ENCODE measurements at regions not wholly inside any gene's neighbourhood (a gene's known extent, or its start where the extent isn't known, plus 50 kb on each side); places are given as distances from the start of the nearest gene placed in this dataset.

GRCh38 chr12:67925552-67925951 is 63.7 kb upstream of the IFNG-AS1 start:
- Histone ChIP-seq H3K27ac (ENCODE audit: low read depth, low read length) (no peak overlapping the region), H3K4me1 (ENCODE audit: control insufficient read depth in 1 of 2, insufficient read depth in 2 of 2, low read length in 2 of 2) (peaks cover 22 to 41% of the 10 kb centered on the region in 2 donors), H3K27me3 (ENCODE audit: control insufficient read depth in 1 of 2, insufficient read depth in 2 of 2, low read length in 2 of 2) (no peaks in the 10 kb centered on the region), H3K9ac (ENCODE audit: low read depth in 1 of 2, low read length in 2 of 2) (no peak overlapping the region), H3K36me3 (ENCODE audit: control insufficient read depth in 1 of 2, insufficient read depth in 2 of 2, low read length in 2 of 2) (no peaks in the 10 kb centered on the region), H3K4me3 (ENCODE audit: low read depth in 1 of 2, low read length in 2 of 2) (no peak overlapping the region), H3K9me3 (ENCODE audit: control insufficient read depth in 1 of 2, low read length in 2 of 2) (no peaks in the 10 kb centered on the region)

GRCh38 chr12:67926063-67926462 is 63.2 kb upstream of the IFNG-AS1 start:
- Histone ChIP-seq H3K9me3 (ENCODE audit: control insufficient read depth in 1 of 2, low read length in 2 of 2) (no peaks in the 10 kb centered on the region), H3K4me3 (ENCODE audit: low read depth in 1 of 2, low read length in 2 of 2) (no peak overlapping the region), H3K4me1 (ENCODE audit: control insufficient read depth in 1 of 2, insufficient read depth in 2 of 2, low read length in 2 of 2) (peaks cover 17 to 36% of the 10 kb centered on the region in 2 donors), H3K27me3 (ENCODE audit: control insufficient read depth in 1 of 2, insufficient read depth in 2 of 2, low read length in 2 of 2) (no peaks in the 10 kb centered on the region), H3K27ac (ENCODE audit: low read depth, low read length) (no peak overlapping the region), H3K9ac (ENCODE audit: low read depth in 1 of 2, low read length in 2 of 2) (no peak overlapping the region), H3K36me3 (ENCODE audit: control insufficient read depth in 1 of 2, insufficient read depth in 2 of 2, low read length in 2 of 2) (no peaks in the 10 kb centered on the region)

GRCh38 chr12:67927324-67927723 is 61.9 kb upstream of the IFNG-AS1 start:
- H3K9me3 ChIP-seq (ENCODE audit: control insufficient read depth in 1 of 2, low read length in 2 of 2): no peaks in the 10 kb centered on the region
- no peak overlapping the region for H3K9ac ChIP-seq (ENCODE audit: low read depth in 1 of 2, low read length in 2 of 2)
- no peaks in the 10 kb centered on the region for H3K36me3 ChIP-seq (ENCODE audit: control insufficient read depth in 1 of 2, insufficient read depth in 2 of 2, low read length in 2 of 2)
- no peaks in the 10 kb centered on the region for H3K27me3 ChIP-seq (ENCODE audit: control insufficient read depth in 1 of 2, insufficient read depth in 2 of 2, low read length in 2 of 2)
- no peak overlapping the region for H3K27ac ChIP-seq (ENCODE audit: low read depth, low read length)
- H3K4me3 ChIP-seq (ENCODE audit: low read depth in 1 of 2, low read length in 2 of 2): no peak overlapping the region
- H3K4me1 ChIP-seq (ENCODE audit: control insufficient read depth in 1 of 2, insufficient read depth in 2 of 2, low read length in 2 of 2): peaks cover 13 to 30% of the 10 kb centered on the region in 2 donors

- Histone ChIP-seq H3K4me3 (ENCODE audit: low read depth in 1 of 2, low read length in 2 of 2) (no peak overlapping the region), H3K27me3 (ENCODE audit: control insufficient read depth in 1 of 2, insufficient read depth in 2 of 2, low read length in 2 of 2) (no peaks in the 10 kb centered on the region), H3K9ac (ENCODE audit: low read depth in 1 of 2, low read length in 2 of 2) (no peak overlapping the region), H3K4me1 (ENCODE audit: control insufficient read depth in 1 of 2, insufficient read depth in 2 of 2, low read length in 2 of 2) (peaks cover 13 to 30% of the 10 kb centered on the region in 2 donors), H3K36me3 (ENCODE audit: control insufficient read depth in 1 of 2, insufficient read depth in 2 of 2, low read length in 2 of 2) (no peaks in the 10 kb centered on the region), H3K9me3 (ENCODE audit: control insufficient read depth in 1 of 2, low read length in 2 of 2) (no peaks in the 10 kb centered on the region), H3K27ac (ENCODE audit: low read depth, low read length) (no peak overlapping the region)
Measured at GRCh38 chr12:67927815-67928214, 61.4 kb upstream of the IFNG-AS1 start.

GRCh38 chr12:67928621-67929383 is 60.4 kb upstream of the IFNG-AS1 start:
- Histone ChIP-seq H3K27ac (ENCODE audit: low read depth, low read length) (no peak overlapping the region), H3K4me1 (ENCODE audit: control insufficient read depth in 1 of 2, insufficient read depth in 2 of 2, low read length in 2 of 2) (peaks cover 13 to 24% of the 10 kb centered on the region in 2 donors), H3K36me3 (ENCODE audit: control insufficient read depth in 1 of 2, insufficient read depth in 2 of 2, low read length in 2 of 2) (no peaks in the 10 kb centered on the region), H3K9ac (ENCODE audit: low read depth in 1 of 2, low read length in 2 of 2) (no peak overlapping the region), H3K9me3 (ENCODE audit: control insufficient read depth in 1 of 2, low read length in 2 of 2) (no peaks in the 10 kb centered on the region), H3K27me3 (ENCODE audit: control insufficient read depth in 1 of 2, insufficient read depth in 2 of 2, low read length in 2 of 2) (no peaks in the 10 kb centered on the region), H3K4me3 (ENCODE audit: low read depth in 1 of 2, low read length in 2 of 2) (no peak overlapping the region)

GRCh38 chr12:67929384-67929772 is 59.9 kb upstream of the IFNG-AS1 start:
- Histone ChIP-seq H3K4me1 (ENCODE audit: control insufficient read depth in 1 of 2, insufficient read depth in 2 of 2, low read length in 2 of 2) (peaks cover 13 to 24% of the 10 kb centered on the region in 2 donors), H3K9ac (ENCODE audit: low read depth in 1 of 2, low read length in 2 of 2) (no peak overlapping the region), H3K4me3 (ENCODE audit: low read depth in 1 of 2, low read length in 2 of 2) (no peak overlapping the region), H3K27me3 (ENCODE audit: control insufficient read depth in 1 of 2, insufficient read depth in 2 of 2, low read length in 2 of 2) (no peaks in the 10 kb centered on the region), H3K27ac (ENCODE audit: low read depth, low read length) (no peak overlapping the region), H3K9me3 (ENCODE audit: control insufficient read depth in 1 of 2, low read length in 2 of 2) (no peaks in the 10 kb centered on the region), H3K36me3 (ENCODE audit: control insufficient read depth in 1 of 2, insufficient read depth in 2 of 2, low read length in 2 of 2) (no peaks in the 10 kb centered on the region)

GRCh38 chr12:67937822-67938221 is 51.4 kb upstream of the IFNG-AS1 start:
- Histone ChIP-seq H3K27me3 (ENCODE audit: control insufficient read depth in 1 of 2, insufficient read depth in 2 of 2, low read length in 2 of 2) (no peaks in the 10 kb centered on the region), H3K9ac (ENCODE audit: low read depth in 1 of 2, low read length in 2 of 2) (no peak overlapping the region), H3K4me1 (ENCODE audit: control insufficient read depth in 1 of 2, insufficient read depth in 2 of 2, low read length in 2 of 2) (peaks cover 0 to 5% of the 10 kb centered on the region in 2 donors), H3K4me3 (ENCODE audit: low read depth in 1 of 2, low read length in 2 of 2) (no peak overlapping the region), H3K27ac (ENCODE audit: low read depth, low read length) (no peak overlapping the region), H3K36me3 (ENCODE audit: control insufficient read depth in 1 of 2, insufficient read depth in 2 of 2, low read length in 2 of 2) (no peaks in the 10 kb centered on the region), H3K9me3 (ENCODE audit: control insufficient read depth in 1 of 2, low read length in 2 of 2) (no peaks in the 10 kb centered on the region)

Measured in duodenal mucosa (tissue), 2 donors.